ENCODE measurements at regions not wholly inside any gene's neighbourhood (a gene's known extent, or its start where the extent isn't known, plus 50 kb on each side); places are given as distances from the start of the nearest gene placed in this dataset.

DNA sequence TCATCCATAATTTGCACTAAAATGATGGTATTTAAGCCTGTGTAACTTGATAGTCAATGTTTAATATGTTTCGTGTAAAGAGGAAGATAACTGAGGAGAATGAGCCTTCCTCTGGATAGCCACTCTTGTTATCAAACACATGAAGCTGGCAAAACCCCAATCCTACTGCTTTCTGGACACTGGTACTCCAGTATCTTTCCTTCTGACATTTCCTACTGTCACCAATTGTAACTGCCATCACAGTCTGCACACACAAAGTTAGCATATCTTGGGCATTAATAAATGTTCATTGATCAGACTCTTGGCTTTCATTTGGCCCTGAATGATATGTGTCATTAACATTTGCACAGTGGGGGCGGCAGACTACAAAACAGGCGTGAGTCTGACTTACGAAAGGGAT, 419.1 kb downstream of the TMA16 start:
- no peak overlapping the region for H3K4me3 Mint-ChIP-seq
- no CpG with 5 or more reads among the region's 4 CpGs for WGBS (ENCODE audit: extremely low coverage, insufficient read length, low lambda C conversion rate)

More for the DNA sequence above, 419.1 kb downstream of the TMA16 start:
- H4K5ac ChIP-seq (ENCODE audit: insufficient read length, low read depth, low read length), result no peak overlapping the region
- H4K8ac ChIP-seq (replicated peaks; ENCODE audit: insufficient read length, low read depth, low read length), result no peak overlapping the region
- no peak overlapping the region for H2BK120ac ChIP-seq (ENCODE audit: low read depth, low read length, poor library complexity, severe bottlenecking)
- H3K23ac ChIP-seq (ENCODE audit: insufficient read length, low read depth, low read length), result no peak overlapping the region
- no peaks in the 10 kb centered on the region for H3K23me2 ChIP-seq (ENCODE audit: insufficient read length, low read depth, low read length, poor library complexity, severe bottlenecking)
- no peak overlapping the region for H2BK15ac ChIP-seq (ENCODE audit: low read depth, low read length)
- Mint-ChIP-seq H3K27me3 (ENCODE audit: low read depth) (no peaks in the 10 kb centered on the region), H3K9me3 (no peaks in the 10 kb centered on the region), H3K27ac (peak overlapping the region in 1 of 3 experiments; percentile 61; a peak in 1 of 7 replicates), H3K4me1 (peaks cover 6 to 7% of the 10 kb centered on the region in 2 experiments; a peak in 3 of 4 replicates), H3K36me3 (ENCODE audit: insufficient read depth in 1 of 3, low read depth in 3 of 3) (no peaks in the 10 kb centered on the region)
- no peak overlapping the region for H3K27ac ChIP-seq (ENCODE audit: insufficient read length, low read depth, low read length)
- H3K79me2 ChIP-seq (ENCODE audit: insufficient read depth, low read length), result no peaks in the 10 kb centered on the region
- no peak overlapping the region for H3K9ac ChIP-seq (ENCODE audit: extremely low read depth, insufficient read length, low read length)
- H2BK20ac ChIP-seq (ENCODE audit: low read depth, low read length, poor library complexity, severe bottlenecking), result no peak overlapping the region
- H3K18ac ChIP-seq (ENCODE audit: insufficient read length, low read depth, low read length), result no peak overlapping the region
- no peak overlapping the region for H3K4ac ChIP-seq (ENCODE audit: low read depth, low read length)
- no peak overlapping the region for H2AFZ ChIP-seq (ENCODE audit: low read length)
- H3K56ac ChIP-seq (ENCODE audit: insufficient read length, low read depth, low read length), result no peak overlapping the region
- no peak overlapping the region for H2AK5ac ChIP-seq (ENCODE audit: insufficient read length, low read length)
- no peaks in the 10 kb centered on the region for H3K27me3 ChIP-seq (ENCODE audit: insufficient read depth, low read length)
- H4K91ac ChIP-seq (ENCODE audit: insufficient read length, low read depth, low read length), result no peak overlapping the region
- no peaks in the 10 kb centered on the region for H3K4me1 ChIP-seq (ENCODE audit: insufficient read depth, low read length)
- H3K79me1 ChIP-seq (ENCODE audit: insufficient read depth, low read depth, low read length, poor library complexity, severe bottlenecking), result no peaks in the 10 kb centered on the region
- DNase-seq, result no peak
- no peaks in the 10 kb centered on the region for H4K20me1 ChIP-seq (ENCODE audit: control insufficient read depth, insufficient read depth, insufficient read length)
- no peak overlapping the region for H3K14ac ChIP-seq (ENCODE audit: insufficient read depth, low read length)
- H3K9me3 ChIP-seq (ENCODE audit: control insufficient read depth, low read depth, low read length), result no peaks in the 10 kb centered on the region
- no peak overlapping the region for H3K4me2 ChIP-seq (ENCODE audit: insufficient read depth, insufficient read length, low read length)
- TF ChIP-seq, protein P1, sequence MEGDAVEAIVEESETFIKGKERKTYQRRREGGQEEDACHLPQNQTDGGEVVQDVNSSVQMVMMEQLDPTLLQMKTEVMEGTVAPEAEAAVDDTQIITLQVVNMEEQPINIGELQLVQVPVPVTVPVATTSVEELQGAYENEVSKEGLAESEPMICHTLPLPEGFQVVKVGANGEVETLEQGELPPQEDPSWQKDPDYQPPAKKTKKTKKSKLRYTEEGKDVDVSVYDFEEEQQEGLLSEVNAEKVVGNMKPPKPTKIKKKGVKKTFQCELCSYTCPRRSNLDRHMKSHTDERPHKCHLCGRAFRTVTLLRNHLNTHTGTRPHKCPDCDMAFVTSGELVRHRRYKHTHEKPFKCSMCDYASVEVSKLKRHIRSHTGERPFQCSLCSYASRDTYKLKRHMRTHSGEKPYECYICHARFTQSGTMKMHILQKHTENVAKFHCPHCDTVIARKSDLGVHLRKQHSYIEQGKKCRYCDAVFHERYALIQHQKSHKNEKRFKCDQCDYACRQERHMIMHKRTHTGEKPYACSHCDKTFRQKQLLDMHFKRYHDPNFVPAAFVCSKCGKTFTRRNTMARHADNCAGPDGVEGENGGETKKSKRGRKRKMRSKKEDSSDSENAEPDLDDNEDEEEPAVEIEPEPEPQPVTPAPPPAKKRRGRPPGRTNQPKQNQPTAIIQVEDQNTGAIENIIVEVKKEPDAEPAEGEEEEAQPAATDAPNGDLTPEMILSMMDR (conservative IDR thresholded peaks at IDR 0.05), result no peak
- no peak overlapping the region for H2BK5ac ChIP-seq (ENCODE audit: insufficient read length, low read length)
- no peak overlapping the region for H3T11ph ChIP-seq (ENCODE audit: low read length)
- H2BK12ac ChIP-seq (ENCODE audit: insufficient read length, low read depth, low read length), result no peak overlapping the region
